Kidney (tissue), 13 donors: ENCODE measurements at regions not wholly inside any gene's neighbourhood (a gene's known extent, or its start where the extent isn't known, plus 50 kb on each side); places are given as distances from the start of the nearest gene placed in this dataset.
A peak's percentile ranks its signal among the peaks of the same experiment; 100 is the strongest.

ENCODE experiments used
- DNase-seq, 5 donors: peaks; one replicate each; pipeline ENCODE4 v3.0.0-alpha.2; 2013 to 2020
- FAIRE-seq: peaks from 2 replicates; lab custom pipeline; 2012; peaks lifted over from hg19 to GRCh38; lab: Jason Lieb, UNC
- H3K27ac ChIP-seq, 2 donors: one replicate each; pipeline ENCODE4 v1.7.0; 2013; ENCODE audit warnings: low read depth in 2 of 2, low read length in 2 of 2, inconsistent platforms in 1 of 2
- H3K27me3 ChIP-seq: one replicate; pipeline ENCODE4 v1.7.1; 2013; ENCODE audit warnings: low read length, inconsistent platforms; ENCODE audit not compliant: control insufficient read depth, insufficient read depth
- H3K36me3 ChIP-seq, 3 donors: one replicate each; pipeline versions ENCODE4 v1.7.0 to v1.7.1; 2013; ENCODE audit warnings: low read length in 3 of 3, control low read depth in 1 of 3, inconsistent platforms in 1 of 3; ENCODE audit not compliant: insufficient read depth in 3 of 3, control insufficient read depth in 2 of 3
- H3K4me1 ChIP-seq, 3 donors: one replicate each; pipeline versions ENCODE4 v1.7.0 to v1.7.1; 2013; ENCODE audit warnings: low read length in 3 of 3, inconsistent platforms in 1 of 3, low read depth in 1 of 3; ENCODE audit not compliant: control insufficient read depth in 2 of 3, insufficient read depth in 2 of 3
- H3K4me3 ChIP-seq, 3 donors: one replicate each; pipeline versions ENCODE4 v1.7.0 to v1.8.1; 2013; ENCODE audit warnings: low read length in 3 of 3, control low read depth in 1 of 3, inconsistent platforms in 1 of 3
- H3K9ac ChIP-seq, 3 donors: one replicate each; pipeline versions ENCODE4 v1.7.0 to v1.7.1; 2013; ENCODE audit warnings: low read length in 3 of 3, control low read depth in 1 of 3, inconsistent platforms in 1 of 3
- H3K9me3 ChIP-seq, 3 donors: one replicate each; pipeline versions ENCODE4 v1.7.0 to v1.7.1; 2013; ENCODE audit warnings: low read length in 3 of 3, control low read depth in 1 of 3, inconsistent platforms in 1 of 3; ENCODE audit not compliant: control insufficient read depth in 2 of 3, insufficient read depth in 1 of 3
- intact Hi-C: fragments of 100-400 bp; cut with DNase I; formaldehyde crosslinking; loops from one replicate; pipeline ENCODE4 v1.11.1; 2022
- TF ChIP-seq, protein P1 (sequence below): IDR thresholded peaks from 3 replicates; pipeline ENCODE4 v1.5.1; 2012; ENCODE audit warnings: mild to moderate bottlenecking, moderate library complexity, borderline replicate concordance; ENCODE audit not compliant: insufficient read depth; ENCODE audit errors: extremely low read depth
- donor health status: control.
- donor health status: control.
- donor health status: control.
- donor health status: control.
- donor health status: control.
- donor health status: DM: yes; HTN: yes; CAD: no.
- donor health status: Normal renal cell carcinoma (clear cell type).

DNA sequence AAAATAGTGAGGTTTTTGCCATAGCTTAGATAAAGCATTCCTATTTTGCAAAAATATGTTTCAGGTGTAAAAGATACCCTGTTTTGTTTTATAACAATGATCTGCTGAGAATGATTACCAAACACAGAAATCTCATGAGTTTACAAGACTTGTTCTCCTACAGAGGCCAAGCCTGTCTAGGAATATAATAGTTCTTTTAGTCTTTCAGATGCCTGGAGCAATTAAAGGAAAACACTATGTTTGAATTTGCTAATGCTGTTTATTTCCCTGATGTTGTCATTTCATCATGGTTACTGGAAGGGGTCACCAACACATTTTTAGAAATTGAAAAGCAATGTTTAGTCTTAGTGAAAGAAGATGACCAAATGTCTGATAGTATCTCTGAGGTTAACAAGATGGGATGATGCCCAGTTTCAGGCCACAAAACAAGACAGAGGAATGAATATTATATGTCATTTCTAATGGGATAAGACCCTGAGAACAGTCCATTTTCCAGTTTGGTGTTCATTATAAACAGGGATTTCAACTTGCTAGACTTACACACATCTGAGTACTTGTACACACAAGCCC, 559.9 kb downstream of the INHBA start:
- Histone ChIP-seq H3K4me3 (no peak overlapping the region), H3K27me3 (no peaks in the 10 kb centered on the region), H3K9ac (no peak overlapping the region), H3K4me1 (no peaks in the 10 kb centered on the region), H3K9me3 (no peaks in the 10 kb centered on the region), H3K27ac (no peak overlapping the region), H3K36me3 (no peaks in the 10 kb centered on the region)
- intact Hi-C loops = no loop called here
- TF ChIP-seq, protein P1, sequence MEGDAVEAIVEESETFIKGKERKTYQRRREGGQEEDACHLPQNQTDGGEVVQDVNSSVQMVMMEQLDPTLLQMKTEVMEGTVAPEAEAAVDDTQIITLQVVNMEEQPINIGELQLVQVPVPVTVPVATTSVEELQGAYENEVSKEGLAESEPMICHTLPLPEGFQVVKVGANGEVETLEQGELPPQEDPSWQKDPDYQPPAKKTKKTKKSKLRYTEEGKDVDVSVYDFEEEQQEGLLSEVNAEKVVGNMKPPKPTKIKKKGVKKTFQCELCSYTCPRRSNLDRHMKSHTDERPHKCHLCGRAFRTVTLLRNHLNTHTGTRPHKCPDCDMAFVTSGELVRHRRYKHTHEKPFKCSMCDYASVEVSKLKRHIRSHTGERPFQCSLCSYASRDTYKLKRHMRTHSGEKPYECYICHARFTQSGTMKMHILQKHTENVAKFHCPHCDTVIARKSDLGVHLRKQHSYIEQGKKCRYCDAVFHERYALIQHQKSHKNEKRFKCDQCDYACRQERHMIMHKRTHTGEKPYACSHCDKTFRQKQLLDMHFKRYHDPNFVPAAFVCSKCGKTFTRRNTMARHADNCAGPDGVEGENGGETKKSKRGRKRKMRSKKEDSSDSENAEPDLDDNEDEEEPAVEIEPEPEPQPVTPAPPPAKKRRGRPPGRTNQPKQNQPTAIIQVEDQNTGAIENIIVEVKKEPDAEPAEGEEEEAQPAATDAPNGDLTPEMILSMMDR = no peak
- FAIRE-seq = no peak
- DNase-seq = no peak

DNA sequence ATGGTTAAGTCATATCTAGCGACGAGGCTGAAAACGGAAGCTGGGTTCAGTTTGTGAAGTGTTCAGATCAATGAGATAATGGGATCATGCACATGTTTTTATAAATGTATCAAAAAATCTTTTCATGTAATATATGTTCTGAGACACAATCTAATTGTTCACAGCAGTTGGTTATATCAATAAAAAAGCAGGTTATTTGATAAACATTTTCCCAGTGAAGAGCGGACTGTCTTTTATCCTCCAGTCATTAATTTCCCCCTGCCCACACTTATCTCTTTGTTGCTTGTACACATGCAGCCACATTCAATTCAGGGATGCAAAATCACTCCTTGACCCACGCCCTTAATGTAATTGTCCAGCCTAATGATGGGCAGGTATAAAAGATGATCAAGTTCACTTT, 563.1 kb downstream of the INHBA start:
- FAIRE-seq = no peak
- intact Hi-C loops = no loop called here
- no peak overlapping the region for H3K9ac ChIP-seq
- no peaks in the 10 kb centered on the region for H3K36me3 ChIP-seq
- H3K9me3 ChIP-seq = no peaks in the 10 kb centered on the region
- TF ChIP-seq, protein P1 = no peak
- no peaks in the 10 kb centered on the region for H3K27me3 ChIP-seq
- H3K4me3 ChIP-seq = no peak overlapping the region
- no peak overlapping the region for H3K27ac ChIP-seq
- no peaks in the 10 kb centered on the region for H3K4me1 ChIP-seq
- DNase-seq = no peak

DNA sequence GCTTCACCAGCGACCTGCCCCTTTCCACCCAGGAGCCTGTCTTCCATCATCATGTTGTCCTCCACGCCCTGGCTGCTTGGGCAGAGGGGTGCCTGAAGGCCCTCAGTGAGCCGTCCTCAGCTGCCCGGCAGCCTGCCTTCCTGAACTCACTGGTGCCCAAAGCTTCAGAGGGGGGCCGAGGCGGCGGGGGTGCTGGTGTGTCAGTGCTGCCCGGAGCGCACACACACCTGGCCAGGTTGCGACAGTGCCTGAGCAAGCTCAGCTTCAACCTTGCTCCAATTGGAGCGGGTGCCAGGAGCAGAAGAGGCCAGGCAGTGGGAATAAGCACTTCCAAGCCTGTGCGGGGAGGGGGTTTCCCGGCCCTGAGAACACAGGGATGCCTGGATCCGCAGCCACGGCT, 566.3 kb downstream of the INHBA start:
- TF ChIP-seq, protein P1 = no peak
- H3K9me3 ChIP-seq = no peaks in the 10 kb centered on the region
- no peak overlapping the region for H3K4me3 ChIP-seq
- no peak overlapping the region for H3K9ac ChIP-seq
- no peaks in the 10 kb centered on the region for H3K27me3 ChIP-seq
- intact Hi-C loops = no loop called here
- peak in 1 of 5 donors; percentile 61 for DNase-seq
- H3K27ac ChIP-seq = no peak overlapping the region
- no peak for FAIRE-seq
- H3K36me3 ChIP-seq = no peaks in the 10 kb centered on the region
- peaks cover 0 to 6% (median 0%) of the 10 kb centered on the region in 3 donors for H3K4me1 ChIP-seq

DNA sequence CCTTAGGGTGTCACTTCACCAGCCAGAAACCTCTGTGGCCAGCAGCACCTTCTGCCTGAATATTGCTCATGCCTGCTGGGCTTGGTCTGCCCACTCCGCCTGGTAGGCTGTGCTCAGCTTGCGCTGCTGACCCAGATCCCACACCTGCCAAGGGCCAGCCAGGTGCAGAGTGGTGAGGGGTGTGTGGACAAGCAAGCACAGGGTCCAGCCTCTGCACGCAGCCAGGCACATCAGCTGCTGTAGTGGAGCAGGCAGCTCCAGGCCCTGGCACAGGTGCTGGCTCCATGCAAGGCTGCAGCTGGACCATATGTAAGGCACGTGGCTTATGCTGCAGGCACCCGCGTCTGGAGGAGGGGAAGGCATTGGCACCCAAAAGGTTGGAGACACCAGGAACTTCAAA, 567.4 kb downstream of the INHBA start:
- intact Hi-C loops = no loop called here
- no peaks in the 10 kb centered on the region for H3K27me3 ChIP-seq
- DNase-seq = peak in 1 of 5 donors; percentile 50
- H3K27ac ChIP-seq = no peak overlapping the region
- FAIRE-seq = no peak
- no peaks in the 10 kb centered on the region for H3K36me3 ChIP-seq
- TF ChIP-seq, protein P1 = no peak
- H3K9me3 ChIP-seq = no peaks in the 10 kb centered on the region
- H3K4me1 ChIP-seq = peaks cover 0 to 6% (median 0%) of the 10 kb centered on the region in 3 donors
- no peak overlapping the region for H3K9ac ChIP-seq
- no peak overlapping the region for H3K4me3 ChIP-seq
